GM13977 (cell line): ENCODE measurements at regions not wholly inside any gene's neighbourhood (a gene's known extent, or its start where the extent isn't known, plus 50 kb on each side); places are given as distances from the start of the nearest gene placed in this dataset.

ENCODE experiments used
- DNase-seq: peaks from one replicate; pipeline ENCODE4 v3.0.0; 2012; ENCODE audit warnings: low spot score
- in situ Hi-C: fragments of 300-500 bp; cut with MboI; formaldehyde crosslinking; loops from one replicate; pipeline ENCODE4 v1.12.0; 2022; ENCODE audit warnings: low sequenced_read_pairs, low pct_unique_long_range_greater_than_20kb, mixed read lengths, inconsistent platforms; ENCODE audit not compliant: unreplicated experiment
- TF ChIP-seq, protein P1 (sequence below): IDR thresholded peaks from 2 replicates; pipeline ENCODE4 v1.5.1; 2012; ENCODE audit warnings: mild to moderate bottlenecking, control low read depth; ENCODE audit not compliant: insufficient read depth; ENCODE audit errors: extremely low read depth, missing control alignments

DNA sequence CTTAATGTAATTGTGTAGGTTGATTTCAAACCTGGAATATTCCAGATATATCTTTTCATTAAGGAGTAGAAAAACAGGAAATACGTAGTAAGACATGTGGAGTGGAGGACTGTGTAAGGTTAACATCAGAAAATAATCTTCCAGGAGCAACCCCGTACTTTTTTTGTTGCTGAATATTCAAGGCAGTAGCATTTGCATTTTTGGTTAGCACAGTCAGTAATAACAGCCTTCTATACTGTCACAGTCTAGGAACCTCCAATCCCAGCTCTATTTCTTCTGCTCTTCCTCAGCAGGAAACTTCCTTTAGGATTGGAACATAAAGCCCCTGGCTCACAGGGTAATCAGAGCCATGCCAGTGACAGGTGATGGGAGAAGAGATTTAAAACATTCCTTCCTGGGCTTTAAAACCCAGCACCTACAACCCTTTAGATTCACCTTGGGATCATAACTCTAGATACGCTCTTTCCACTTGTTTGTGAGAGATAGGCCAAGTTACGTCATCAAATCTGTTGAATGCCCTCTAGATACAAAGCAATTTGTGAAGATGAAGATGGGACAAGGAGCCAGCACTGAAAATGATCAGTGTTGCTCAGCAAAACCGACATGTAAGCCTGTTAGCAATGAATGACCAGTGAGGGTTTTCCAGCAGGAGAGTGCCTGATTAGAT lies 248.5 kb upstream of the NPY start:
- DNase-seq = no peak
- TF ChIP-seq, protein P1, sequence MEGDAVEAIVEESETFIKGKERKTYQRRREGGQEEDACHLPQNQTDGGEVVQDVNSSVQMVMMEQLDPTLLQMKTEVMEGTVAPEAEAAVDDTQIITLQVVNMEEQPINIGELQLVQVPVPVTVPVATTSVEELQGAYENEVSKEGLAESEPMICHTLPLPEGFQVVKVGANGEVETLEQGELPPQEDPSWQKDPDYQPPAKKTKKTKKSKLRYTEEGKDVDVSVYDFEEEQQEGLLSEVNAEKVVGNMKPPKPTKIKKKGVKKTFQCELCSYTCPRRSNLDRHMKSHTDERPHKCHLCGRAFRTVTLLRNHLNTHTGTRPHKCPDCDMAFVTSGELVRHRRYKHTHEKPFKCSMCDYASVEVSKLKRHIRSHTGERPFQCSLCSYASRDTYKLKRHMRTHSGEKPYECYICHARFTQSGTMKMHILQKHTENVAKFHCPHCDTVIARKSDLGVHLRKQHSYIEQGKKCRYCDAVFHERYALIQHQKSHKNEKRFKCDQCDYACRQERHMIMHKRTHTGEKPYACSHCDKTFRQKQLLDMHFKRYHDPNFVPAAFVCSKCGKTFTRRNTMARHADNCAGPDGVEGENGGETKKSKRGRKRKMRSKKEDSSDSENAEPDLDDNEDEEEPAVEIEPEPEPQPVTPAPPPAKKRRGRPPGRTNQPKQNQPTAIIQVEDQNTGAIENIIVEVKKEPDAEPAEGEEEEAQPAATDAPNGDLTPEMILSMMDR = no peak
- in situ Hi-C loops = no loop called here

DNA sequence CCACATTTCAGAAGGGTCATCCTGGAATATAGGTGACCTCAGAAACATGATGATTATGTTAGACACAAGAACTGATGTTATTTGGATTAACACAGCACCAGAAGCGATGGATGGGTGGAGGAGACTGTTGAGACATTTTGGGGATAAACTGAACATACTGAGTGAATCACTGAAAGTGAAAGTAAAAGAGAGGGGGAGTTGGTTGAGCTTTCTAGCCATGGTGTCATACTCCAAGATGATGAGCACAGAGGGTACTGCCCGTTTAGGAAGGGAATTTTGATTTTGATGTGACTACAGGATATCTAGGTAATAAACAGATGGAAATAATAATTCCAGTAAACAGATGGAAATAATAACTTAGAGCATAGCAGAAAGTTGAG lies 248.0 kb upstream of the NPY start:
- TF ChIP-seq, protein P1 = no peak
- DNase-seq = no peak
- in situ Hi-C loops = no loop called here

GRCh38 chr7:24038993-24039392 lies 245.0 kb upstream of the NPY start:
- TF ChIP-seq, protein P1 = no peak
- DNase-seq = no peak
- in situ Hi-C loops = no loop called here

DNA sequence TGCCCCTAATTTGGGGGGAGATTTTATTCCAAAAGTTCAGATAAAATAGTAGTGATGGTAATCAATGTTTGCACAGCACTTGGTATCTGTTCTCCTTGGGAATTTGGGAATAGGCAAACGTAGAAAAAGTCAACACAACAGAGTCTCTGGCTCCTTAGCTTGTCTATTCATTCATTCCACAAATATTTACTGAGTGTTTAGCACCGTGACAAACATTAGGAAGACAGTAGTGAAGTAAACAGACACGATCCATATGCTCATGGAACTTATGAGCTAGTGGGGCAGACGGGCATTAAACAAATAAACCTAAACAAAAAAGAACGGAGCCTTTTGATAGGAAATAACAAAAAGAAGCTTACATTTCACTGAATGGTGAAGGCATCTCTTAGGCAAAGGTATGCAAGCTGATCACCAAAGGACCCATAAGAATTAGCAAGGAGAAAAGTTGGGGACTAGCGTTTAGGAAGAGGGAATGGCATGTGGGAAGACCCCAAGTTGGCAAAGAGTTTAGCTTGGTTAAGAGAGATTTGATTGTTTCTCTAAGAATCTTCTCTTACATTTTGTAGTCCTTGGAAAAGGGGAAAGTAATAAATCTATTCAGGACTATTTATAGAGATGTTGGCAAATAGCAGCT lies 243.9 kb upstream of the NPY start:
- in situ Hi-C loops = no loop called here
- DNase-seq = no peak

GRCh38 chr7:24042028-24042427 lies 242.0 kb upstream of the NPY start:
- in situ Hi-C loops = no loop called here
- TF ChIP-seq, protein P1 = no peak
- no peak for DNase-seq

More for the DNA sequence above, 243.9 kb upstream of the NPY start:
- TF ChIP-seq, protein P1 = no peak

DNA sequence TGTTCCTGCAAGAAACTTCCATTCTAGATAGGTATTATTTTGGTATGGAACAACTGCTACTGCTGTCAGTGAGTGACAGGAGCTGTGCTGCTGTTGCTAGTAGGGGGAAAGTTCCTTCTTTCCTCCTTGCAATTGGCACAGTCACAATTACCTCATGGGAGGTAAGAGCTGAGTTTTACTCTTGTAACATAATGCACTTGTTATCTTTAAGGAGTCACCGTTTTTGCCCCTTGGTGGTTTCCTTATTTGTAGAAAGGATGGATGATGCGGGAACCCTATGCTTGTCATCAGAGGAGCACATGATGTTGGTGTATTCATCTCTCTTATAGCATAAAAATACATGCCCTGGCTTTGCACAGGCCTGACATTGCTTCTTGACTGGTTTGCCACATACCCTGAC lies 234.7 kb upstream of the NPY start:
- TF ChIP-seq, protein P1 = no peak
- no peak for DNase-seq
- in situ Hi-C loops = no loop called here
